ENCODE measurements at regions not wholly inside any gene's neighbourhood (a gene's known extent, or its start where the extent isn't known, plus 50 kb on each side); places are given as distances from the start of the nearest gene placed in this dataset.
"Not testable (repeated sequence)": the region's sequence is repeated elsewhere in the genome, so short reads cannot be mapped to it uniquely, and the experiment has no call there.

DNA sequence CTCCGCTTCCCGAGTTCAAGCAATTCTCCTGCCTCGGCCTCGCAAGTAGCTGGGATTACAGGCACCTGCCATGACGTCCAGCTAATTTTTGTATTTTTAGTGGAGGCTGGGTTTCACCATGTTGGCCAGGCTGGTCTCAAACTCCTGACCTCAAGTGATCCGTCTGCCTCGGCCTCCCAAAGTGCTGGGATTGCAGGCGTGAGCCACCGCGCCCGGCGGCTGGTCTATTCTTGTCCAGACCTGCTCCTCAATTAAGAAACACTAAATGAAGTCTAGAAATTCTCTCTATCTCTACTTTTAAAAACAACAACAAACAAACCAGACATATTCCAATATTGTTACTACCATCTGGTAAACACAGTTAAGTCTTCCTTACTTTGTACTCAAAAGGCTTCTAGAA is 68.1 kb upstream of the LIFR start:
- not testable (repeated sequence) for TF ChIP-seq EZH2 (IDR thresholded peaks at IDR 0.05; ENCODE audit: insufficient read depth, poor library complexity, severe bottlenecking); EZH2phosphoT487 (IDR thresholded peaks at IDR 0.05; ENCODE audit: insufficient read depth, low read depth)
